Keratinocyte (primary cell): ENCODE measurements at regions not wholly inside any gene's neighbourhood (a gene's known extent, or its start where the extent isn't known, plus 50 kb on each side); places are given as distances from the start of the nearest gene placed in this dataset.
A peak's percentile ranks its signal among the peaks of the same experiment; 100 is the strongest.

Source experiments
- DNase-seq: peaks from one replicate; pipeline ENCODE4 v3.0.0-alpha.2; 2011; ENCODE audit warnings: low read depth, missing footprints, low spot score
- FAIRE-seq: peaks from 2 replicates; lab custom pipeline; 2011; peaks lifted over from hg19 to GRCh38; lab: Jason Lieb, UNC
- H2AFZ ChIP-seq: 2 replicates; pipeline ENCODE4 v1.6.0; 2012; ENCODE audit warnings: low read length, control low read depth, inconsistent platforms; ENCODE audit not compliant: control insufficient read depth
- H3K27ac ChIP-seq: 2 replicates; pipeline ENCODE4 v1.5.1; 2011; ENCODE audit warnings: low read length; ENCODE audit not compliant: control insufficient read depth, insufficient read depth
- H3K27me3 ChIP-seq: 3 replicates; pipeline ENCODE4 v1.6.0; 2011; ENCODE audit warnings: low read length; ENCODE audit not compliant: control insufficient read depth, insufficient read depth; ENCODE audit errors: extremely low read depth
- H3K36me3 ChIP-seq, 2 experiments: 2 replicates in 1 of 2; 3 replicates in 1 of 2; pipeline ENCODE4 v1.5.1; 2011; ENCODE audit warnings: low read length in 2 of 2, mild to moderate bottlenecking in 1 of 2; ENCODE audit not compliant: control insufficient read depth in 2 of 2, insufficient read depth in 2 of 2; ENCODE audit errors: extremely low read depth in 1 of 2
- H3K4me1 ChIP-seq: 3 replicates; pipeline ENCODE4 v1.5.1; 2011; ENCODE audit warnings: low read length; ENCODE audit not compliant: control insufficient read depth, insufficient read depth; ENCODE audit errors: extremely low read depth
- H3K4me2 ChIP-seq: 3 replicates; pipeline ENCODE4 v1.6.0; 2011; ENCODE audit warnings: low read depth, low read length; ENCODE audit not compliant: control insufficient read depth, insufficient read depth; ENCODE audit errors: extremely low read depth
- H3K4me3 ChIP-seq, 3 experiments: fragments of 200-600 bp in 1 of 3; sonication (generic) in 1 of 3; 2 replicates in 2 of 3; 3 replicates in 1 of 3; pipeline ENCODE4 v1.5.1; 2011 to 2016; ENCODE audit warnings: low read length in 3 of 3, mild to moderate bottlenecking in 3 of 3, control low read depth in 2 of 3, inconsistent platforms in 1 of 3, low read depth in 1 of 3, mixed read lengths in 1 of 3, mixed run types in 1 of 3, moderate library complexity in 1 of 3; ENCODE audit not compliant: control insufficient read depth in 2 of 3, insufficient read depth in 2 of 3; ENCODE audit errors: extremely low read depth in 1 of 3
- H3K79me2 ChIP-seq: 2 replicates; pipeline ENCODE4 v1.6.0; 2012; ENCODE audit warnings: low read length; ENCODE audit not compliant: control insufficient read depth, insufficient read depth
- H3K9ac ChIP-seq: 3 replicates; pipeline ENCODE4 v1.6.0; 2011; ENCODE audit warnings: low read length; ENCODE audit not compliant: control insufficient read depth, insufficient read depth; ENCODE audit errors: extremely low read depth
- H3K9me1 ChIP-seq: 3 replicates; pipeline ENCODE4 v1.6.0; 2011; ENCODE audit warnings: low read length; ENCODE audit not compliant: control insufficient read depth, insufficient read depth; ENCODE audit errors: extremely low read depth
- H3K9me3 ChIP-seq: 2 replicates; pipeline ENCODE4 v1.5.1; 2012; ENCODE audit warnings: low read depth, low read length; ENCODE audit not compliant: control insufficient read depth
- H4K20me1 ChIP-seq: 3 replicates; pipeline ENCODE4 v1.6.0; 2011; ENCODE audit warnings: low read length; ENCODE audit not compliant: control insufficient read depth, insufficient read depth; ENCODE audit errors: extremely low read depth
- EZH2 ChIP-seq: IDR thresholded peaks from one replicate; pipeline ENCODE4 v1.6.1; 2012; ENCODE audit warnings: inconsistent platforms, mild to moderate bottlenecking, low read length, moderate library complexity
- dilution Hi-C: fragments of 300-500 bp; cut with MboI; formaldehyde crosslinking; loops from one replicate; pipeline ENCODE4 v1.7.0; 2020; ENCODE audit warnings: low sequenced_read_pairs; ENCODE audit not compliant: extremely low pct_ligation_motif_present
- TF ChIP-seq, protein P1 (sequence below), 3 experiments: IDR thresholded peaks in 1 of 3; conservative IDR thresholded peaks in 1 of 3; optimal IDR thresholded peaks in 1 of 3; 2 replicates in 2 of 3; 3 replicates in 1 of 3; pipeline versions ENCODE3 to v1.5.1; 2011; ENCODE audit warnings: low read length in 3 of 3, mild to moderate bottlenecking in 3 of 3, moderate library complexity in 2 of 3, control low read depth in 1 of 3, inconsistent platforms in 1 of 3; ENCODE audit not compliant: insufficient read depth in 2 of 3; ENCODE audit errors: extremely low read depth in 1 of 3

GRCh38 chr12:77615332-77615731 is 215.4 kb upstream of the NAV3 start:
- H3K4me3 ChIP-seq: no peak overlapping the region
- no peak overlapping the region for H3K27ac ChIP-seq
- no peaks in the 10 kb centered on the region for H3K4me1 ChIP-seq
- H3K9me3 ChIP-seq: no peaks in the 10 kb centered on the region
- dilution Hi-C loops: no loop called here
- no peak overlapping the region for H2AFZ ChIP-seq
- no peaks in the 10 kb centered on the region for H3K79me2 ChIP-seq
- H4K20me1 ChIP-seq: no peaks in the 10 kb centered on the region
- FAIRE-seq (peak; percentile 65), DNase-seq (no peak)
- H3K36me3 ChIP-seq: no peaks in the 10 kb centered on the region
- no peak overlapping the region for H3K9ac ChIP-seq
- no peak overlapping the region for H3K4me2 ChIP-seq
- H3K9me1 ChIP-seq: no peaks in the 10 kb centered on the region
- no peaks in the 10 kb centered on the region for H3K27me3 ChIP-seq
- TF ChIP-seq, protein P1, sequence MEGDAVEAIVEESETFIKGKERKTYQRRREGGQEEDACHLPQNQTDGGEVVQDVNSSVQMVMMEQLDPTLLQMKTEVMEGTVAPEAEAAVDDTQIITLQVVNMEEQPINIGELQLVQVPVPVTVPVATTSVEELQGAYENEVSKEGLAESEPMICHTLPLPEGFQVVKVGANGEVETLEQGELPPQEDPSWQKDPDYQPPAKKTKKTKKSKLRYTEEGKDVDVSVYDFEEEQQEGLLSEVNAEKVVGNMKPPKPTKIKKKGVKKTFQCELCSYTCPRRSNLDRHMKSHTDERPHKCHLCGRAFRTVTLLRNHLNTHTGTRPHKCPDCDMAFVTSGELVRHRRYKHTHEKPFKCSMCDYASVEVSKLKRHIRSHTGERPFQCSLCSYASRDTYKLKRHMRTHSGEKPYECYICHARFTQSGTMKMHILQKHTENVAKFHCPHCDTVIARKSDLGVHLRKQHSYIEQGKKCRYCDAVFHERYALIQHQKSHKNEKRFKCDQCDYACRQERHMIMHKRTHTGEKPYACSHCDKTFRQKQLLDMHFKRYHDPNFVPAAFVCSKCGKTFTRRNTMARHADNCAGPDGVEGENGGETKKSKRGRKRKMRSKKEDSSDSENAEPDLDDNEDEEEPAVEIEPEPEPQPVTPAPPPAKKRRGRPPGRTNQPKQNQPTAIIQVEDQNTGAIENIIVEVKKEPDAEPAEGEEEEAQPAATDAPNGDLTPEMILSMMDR (optimal IDR thresholded peaks at IDR 0.05 in 1 of 3, IDR thresholded peaks at IDR 0.05 in 1 of 3, conservative IDR thresholded peaks at IDR 0.05 in 1 of 3; ENCODE audit: extremely low read depth in 1 of 3, insufficient read depth in 2 of 3, low read length in 3 of 3): peak; percentile 40 to 66 (median 60)
- no peak for TF ChIP-seq EZH2

DNA sequence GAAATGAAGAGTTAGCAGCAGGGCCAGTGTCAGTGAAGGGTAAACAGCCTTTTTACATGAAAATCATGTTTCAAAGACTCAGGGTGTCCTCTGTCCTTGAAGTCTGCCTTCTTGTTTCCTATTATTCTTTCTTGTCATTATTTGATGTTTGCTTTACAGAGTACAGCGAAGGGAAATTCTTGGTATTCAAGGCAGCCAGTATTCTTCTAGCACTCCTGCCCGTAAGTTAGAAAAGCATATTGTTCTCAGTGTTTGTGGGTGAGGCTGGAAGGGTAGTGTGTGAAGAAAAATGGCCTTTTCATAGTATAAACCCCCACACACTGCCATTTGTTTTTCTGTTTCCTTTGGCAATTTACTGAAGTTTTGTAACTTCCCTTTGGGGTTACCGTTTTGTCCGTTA is 217.3 kb upstream of the NAV3 start:
- H3K9ac ChIP-seq: no peak overlapping the region
- FAIRE-seq (no peak), DNase-seq (no peak)
- no peak overlapping the region for H2AFZ ChIP-seq
- dilution Hi-C loops: no loop called here
- H3K4me3 ChIP-seq: no peak overlapping the region
- H4K20me1 ChIP-seq: no peaks in the 10 kb centered on the region
- no peaks in the 10 kb centered on the region for H3K9me1 ChIP-seq
- H3K27me3 ChIP-seq: no peaks in the 10 kb centered on the region
- H3K9me3 ChIP-seq: no peaks in the 10 kb centered on the region
- no peaks in the 10 kb centered on the region for H3K36me3 ChIP-seq
- no peaks in the 10 kb centered on the region for H3K4me1 ChIP-seq
- H3K27ac ChIP-seq: no peak overlapping the region
- no peaks in the 10 kb centered on the region for H3K79me2 ChIP-seq
- H3K4me2 ChIP-seq: no peak overlapping the region
- TF ChIP-seq, protein P1 (optimal IDR thresholded peaks at IDR 0.05 in 1 of 3, IDR thresholded peaks at IDR 0.05 in 1 of 3, conservative IDR thresholded peaks at IDR 0.05 in 1 of 3; ENCODE audit: extremely low read depth in 1 of 3, insufficient read depth in 2 of 3, low read length in 3 of 3): no peak
- TF ChIP-seq EZH2: no peak
